ENCODE measurements at regions not wholly inside any gene's neighbourhood (a gene's known extent, or its start where the extent isn't known, plus 50 kb on each side); places are given as distances from the start of the nearest gene placed in this dataset.

- peak in 2 of 4 donors; percentile 42 to 53 for DNase-seq
- intact Hi-C loops (cut with DNase I), result loop anchor here in 1 of 2 donors (10.0 kb wide), 1 partner anchor 74 kb away; no protein-coding TSS in a partner anchor
- ATAC-seq, result peak; percentile 86
Observed at GRCh38 chr14:76710056-76711010, 50.9 kb upstream of the VASH1 start.

More at GRCh38 chr14:76710056-76711010, 50.9 kb upstream of the VASH1 start:
- H3K36me3 ChIP-seq, result no peaks in the 10 kb centered on the region
- no peak overlapping the region for H3K27ac ChIP-seq
- H3K4me1 ChIP-seq, result no peaks in the 10 kb centered on the region
- H3K9me3 ChIP-seq, result no peaks in the 10 kb centered on the region
- no peak overlapping the region for H3K4me3 ChIP-seq
- TF ChIP-seq CTCF (IDR thresholded peaks at IDR 0.05), result peak; percentile 66 to 75
- no peaks in the 10 kb centered on the region for H3K27me3 ChIP-seq

Data from left lung (tissue), 4 donors.